SK-N-MC (cell line): ENCODE measurements at regions not wholly inside any gene's neighbourhood (a gene's known extent, or its start where the extent isn't known, plus 50 kb on each side); places are given as distances from the start of the nearest gene placed in this dataset.

Experiments used
- DNase-seq: peaks from one replicate; pipeline ENCODE4 v3.0.0-alpha.2; 2011; ENCODE audit warnings: low read depth, low spot score
- H3K27ac ChIP-seq: fragments of 200-600 bp; sonication (generic); 2 replicates; pipeline ENCODE4 v1.5.1; 2016; ENCODE audit warnings: mixed run types
- H3K36me3 ChIP-seq: fragments of 200-600 bp; sonication (generic); 2 replicates; pipeline ENCODE4 v1.6.1; 2017; ENCODE audit warnings: antibody characterized with exemption, low read length, mixed read lengths; ENCODE audit not compliant: insufficient read depth
- H3K4me3 ChIP-seq: fragments of 200-600 bp; sonication (generic); 2 replicates; pipeline ENCODE4 v1.5.1; 2016
- H3K9ac ChIP-seq: fragments of 200-600 bp; sonication (generic); 2 replicates; pipeline ENCODE4 v1.8.0; 2017; ENCODE audit warnings: mixed run types, mixed read lengths; ENCODE audit not compliant: insufficient read length
- H3K9me3 ChIP-seq: fragments of 200-600 bp; sonication (generic); 2 replicates; pipeline ENCODE4 v1.6.1; 2017; ENCODE audit warnings: low read depth, mild to moderate bottlenecking, antibody characterized with exemption, low read length, moderate library complexity, mixed read lengths
- EZH2 ChIP-seq: fragments of 200-600 bp; sonication (generic); IDR thresholded peaks from one replicate; pipeline ENCODE4 v1.6.1; 2017; ENCODE audit warnings: antibody characterized with exemption
- FOXP2 ChIP-seq: optimal IDR thresholded peaks from 2 replicates; pipeline ENCODE3; 2011; ENCODE audit warnings: mild to moderate bottlenecking, moderate library complexity; ENCODE audit not compliant: insufficient read depth; ENCODE audit errors: extremely low read length, control extremely low read depth
- POLR2AphosphoS5 ChIP-seq: IDR thresholded peaks from 2 replicates; pipeline ENCODE4 v1.6.1; 2012; ENCODE audit warnings: mild to moderate bottlenecking, low read depth, low read length, borderline replicate concordance

DNA sequence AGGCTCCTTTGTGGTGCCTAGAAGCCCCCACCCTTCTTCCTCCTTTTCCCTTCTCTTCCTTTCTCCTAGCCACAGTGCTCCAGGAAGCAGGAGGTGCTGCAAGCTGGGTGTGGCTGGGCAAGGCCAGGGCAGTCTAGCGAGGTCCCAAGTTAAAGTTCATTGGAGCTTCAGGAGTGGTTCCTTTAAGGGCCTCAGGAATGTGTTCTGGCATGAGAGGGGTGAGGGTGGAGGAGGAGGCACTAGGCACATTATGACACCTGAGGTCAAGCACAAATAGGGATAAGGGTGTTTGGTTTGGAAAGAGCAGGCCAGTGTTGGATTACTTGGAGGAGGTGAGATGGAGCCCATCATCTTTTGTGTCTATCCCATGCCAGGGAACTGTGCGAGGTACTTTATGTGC, 258.7 kb downstream of the TLE3 start:
- Histone ChIP-seq H3K36me3 (no peaks in the 10 kb centered on the region), H3K27ac (no peak overlapping the region), H3K9ac (no peak overlapping the region), H3K9me3 (no peaks in the 10 kb centered on the region), H3K4me3 (no peak overlapping the region)
- DNase-seq, result no peak
- TF ChIP-seq EZH2 (no peak), FOXP2 (no peak), POLR2AphosphoS5 (no peak)

DNA sequence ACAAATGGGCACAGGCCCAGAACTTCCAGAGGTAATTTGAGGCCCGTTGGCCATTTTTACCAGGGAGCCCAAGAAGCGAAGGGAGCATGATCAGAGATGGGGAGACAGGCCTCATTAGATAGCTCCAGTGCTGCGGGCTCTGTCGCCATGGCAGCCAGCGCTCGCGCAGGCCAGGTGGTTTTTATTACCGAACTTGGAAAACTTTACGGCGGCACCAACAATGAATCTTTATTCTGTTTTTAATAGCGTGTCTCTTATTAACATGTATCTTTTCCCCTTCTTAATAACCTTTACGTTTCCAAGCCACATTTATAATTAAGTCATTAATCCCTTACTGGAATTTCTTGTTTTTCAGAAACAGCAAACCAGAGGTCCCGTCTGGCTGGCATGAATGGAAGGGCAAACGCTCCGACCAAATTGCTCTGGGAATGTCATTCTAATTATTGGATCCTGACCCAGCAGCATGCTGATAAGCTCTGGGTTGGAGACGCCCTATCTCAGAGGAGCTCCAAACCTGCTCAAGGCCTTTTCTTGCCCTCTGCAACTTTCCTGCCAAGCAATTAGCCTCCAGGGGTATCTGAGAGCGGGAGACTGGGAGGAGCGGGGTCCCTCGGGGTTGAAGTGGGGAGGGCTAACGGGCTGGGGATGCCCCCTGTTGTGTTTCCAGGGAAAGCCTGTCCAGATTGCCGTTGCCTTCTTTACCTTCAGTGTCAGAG, 256.4 kb downstream of the TLE3 start:
- Histone ChIP-seq H3K36me3 (no peaks in the 10 kb centered on the region), H3K9me3 (no peaks in the 10 kb centered on the region), H3K9ac (no peak overlapping the region), H3K4me3 (peak overlapping the region; percentile 61), H3K27ac (no peak overlapping the region)
- TF ChIP-seq EZH2 (no peak), FOXP2 (no peak), POLR2AphosphoS5 (no peak)
- DNase-seq, result no peak

DNA sequence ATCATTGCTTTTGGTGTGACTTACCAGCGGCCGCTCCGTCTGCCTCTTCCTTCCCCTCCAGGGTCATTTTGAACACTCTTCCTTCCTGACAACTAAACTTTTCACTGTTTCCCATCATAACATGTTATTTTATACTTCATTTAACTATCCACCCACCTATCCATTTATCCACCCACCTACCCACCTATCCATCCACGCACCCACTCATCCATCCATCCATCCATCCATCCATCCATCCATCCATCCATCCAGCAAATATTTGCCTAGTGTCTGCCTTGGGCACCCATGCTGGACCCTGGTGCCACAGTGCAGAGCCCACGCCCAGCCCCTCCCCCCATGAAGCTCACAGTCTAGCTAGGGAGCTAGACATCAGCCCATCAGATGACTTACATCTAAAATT, 254.9 kb downstream of the TLE3 start:
- Histone ChIP-seq H3K36me3 (no peaks in the 10 kb centered on the region), H3K9ac (no peak overlapping the region), H3K4me3 (no peak overlapping the region), H3K27ac (no peak overlapping the region), H3K9me3 (no peaks in the 10 kb centered on the region)
- no peak for DNase-seq
- TF ChIP-seq FOXP2 (no peak), POLR2AphosphoS5 (no peak), EZH2 (no peak)

DNA sequence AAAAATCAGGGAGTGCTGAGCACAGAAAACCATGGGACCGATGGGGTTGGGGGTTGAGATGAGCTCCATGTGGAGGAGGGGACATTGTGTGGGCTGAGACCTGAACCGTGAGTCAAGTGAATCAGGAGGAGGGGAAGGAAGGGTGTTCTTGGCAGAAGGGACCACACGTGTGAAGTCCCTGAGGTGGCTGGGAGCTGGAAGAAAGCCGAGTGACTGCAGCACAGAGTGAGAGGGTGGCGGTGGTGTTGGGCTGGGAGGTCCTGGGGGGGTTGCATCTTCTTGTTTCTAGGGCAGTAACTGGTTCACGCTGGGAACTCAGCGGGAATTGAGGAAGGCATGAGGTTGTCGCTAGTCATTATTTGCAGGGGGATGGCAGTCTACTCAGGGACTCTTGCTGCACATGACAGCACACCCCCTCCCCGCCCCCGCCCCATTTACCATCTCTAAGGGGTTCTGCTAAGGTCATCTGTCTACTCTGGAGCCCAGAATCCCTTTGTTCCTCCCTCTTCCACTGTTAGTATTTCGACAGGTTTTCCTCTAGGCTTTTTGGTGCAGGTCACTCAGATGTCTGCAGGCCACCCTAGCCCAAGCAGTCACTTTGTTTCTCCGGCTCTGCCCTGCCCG, 254.3 kb downstream of the TLE3 start:
- TF ChIP-seq EZH2, result no peak
- no peak for TF ChIP-seq FOXP2
- TF ChIP-seq POLR2AphosphoS5, result no peak
- no peak overlapping the region for H3K27ac ChIP-seq
- H3K9ac ChIP-seq, result no peak overlapping the region
- DNase-seq, result no peak
- H3K36me3 ChIP-seq, result no peaks in the 10 kb centered on the region
- H3K4me3 ChIP-seq, result no peak overlapping the region
- H3K9me3 ChIP-seq, result no peaks in the 10 kb centered on the region

DNA sequence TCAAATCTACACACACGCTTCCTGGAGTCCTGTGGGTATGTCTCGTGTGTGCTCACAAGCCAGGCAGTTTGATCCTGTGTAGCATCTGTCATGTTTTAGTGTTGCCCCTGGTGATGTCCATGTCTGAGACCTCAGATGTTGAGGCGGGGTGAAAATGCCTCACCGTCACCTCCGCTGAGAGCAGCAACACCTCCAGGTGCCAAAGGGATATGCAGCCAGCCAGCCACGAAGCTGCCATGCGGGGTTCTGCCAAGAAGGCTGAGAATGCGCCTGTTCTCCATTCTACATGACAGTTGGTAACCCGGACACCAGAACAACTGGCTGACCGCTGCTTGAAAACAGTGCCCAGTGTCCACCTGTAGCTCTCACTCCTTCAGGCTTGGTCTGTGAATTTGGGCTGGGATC, 253.8 kb downstream of the TLE3 start:
- TF ChIP-seq EZH2 (no peak), FOXP2 (no peak), POLR2AphosphoS5 (no peak)
- Histone ChIP-seq H3K9ac (no peak overlapping the region), H3K36me3 (no peaks in the 10 kb centered on the region), H3K9me3 (no peaks in the 10 kb centered on the region), H3K27ac (no peak overlapping the region), H3K4me3 (no peak overlapping the region)
- no peak for DNase-seq

DNA sequence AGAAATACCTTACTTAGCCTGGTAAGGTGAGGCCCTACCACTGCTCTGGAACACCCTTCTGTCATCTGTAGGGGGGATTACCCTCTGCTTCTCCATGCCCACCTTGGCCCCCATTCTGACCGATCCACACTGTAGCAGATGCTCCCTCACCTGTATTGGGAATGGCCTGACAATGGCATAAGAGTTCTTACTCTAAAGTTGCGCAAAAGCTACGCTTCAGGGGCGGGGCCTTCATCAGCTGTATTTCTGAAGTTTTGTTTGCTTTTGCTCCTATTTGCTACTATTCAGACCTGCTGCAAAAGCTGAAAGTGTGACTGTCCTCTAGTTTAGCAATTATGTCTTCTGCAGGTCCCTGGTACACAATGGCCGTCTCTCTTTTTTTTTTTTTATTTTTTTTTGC, 252.6 kb downstream of the TLE3 start:
- no peaks in the 10 kb centered on the region for H3K36me3 ChIP-seq
- H3K27ac ChIP-seq, result no peak overlapping the region
- H3K9ac ChIP-seq, result no peak overlapping the region
- H3K4me3 ChIP-seq, result no peak overlapping the region
- no peak for DNase-seq
- no peaks in the 10 kb centered on the region for H3K9me3 ChIP-seq
- no peak for TF ChIP-seq FOXP2
- no peak for TF ChIP-seq POLR2AphosphoS5
- no peak for TF ChIP-seq EZH2

DNA sequence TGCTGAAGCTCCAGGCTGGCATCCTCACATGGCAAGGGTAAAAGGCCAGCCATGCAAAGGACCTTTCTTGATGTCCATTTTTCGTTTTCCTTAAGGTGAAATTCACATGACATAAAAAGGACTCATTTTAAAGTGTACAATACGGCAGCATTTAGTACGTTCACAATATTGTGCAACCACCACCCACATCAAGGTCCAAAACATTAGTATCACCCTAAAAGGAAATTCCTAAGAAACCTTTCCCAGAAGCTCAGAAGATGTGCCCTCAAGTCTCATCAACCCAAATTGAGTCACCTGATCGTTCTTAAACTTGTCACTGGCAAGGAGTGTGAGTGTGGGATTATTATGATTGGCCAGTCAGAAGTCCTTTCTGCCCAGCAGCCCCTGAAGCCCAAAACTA, 250.1 kb downstream of the TLE3 start:
- TF ChIP-seq EZH2 (no peak), POLR2AphosphoS5 (no peak), FOXP2 (no peak)
- Histone ChIP-seq H3K36me3 (no peaks in the 10 kb centered on the region), H3K27ac (no peak overlapping the region), H3K9ac (no peak overlapping the region), H3K4me3 (no peak overlapping the region), H3K9me3 (no peaks in the 10 kb centered on the region)
- no peak for DNase-seq

DNA sequence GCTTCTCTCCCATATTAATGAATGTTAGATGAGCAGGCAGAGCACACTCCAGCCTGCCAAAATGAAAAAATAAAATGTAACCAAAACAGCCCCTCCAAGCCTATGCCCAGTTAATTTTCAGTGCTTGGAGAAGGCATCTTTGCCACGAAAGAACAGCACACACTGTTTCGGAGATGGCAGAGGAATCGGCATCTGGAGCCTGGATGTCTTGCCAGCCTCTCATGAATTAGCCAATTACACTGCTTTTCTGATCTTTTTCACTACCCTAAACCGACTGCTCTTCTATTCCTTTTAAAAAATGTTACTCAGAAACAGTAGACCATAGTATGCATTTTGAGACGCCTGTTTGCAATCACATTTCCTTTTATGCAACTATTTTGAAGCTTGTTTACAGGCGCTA, 249.6 kb downstream of the TLE3 start:
- no peak overlapping the region for H3K9ac ChIP-seq
- H3K4me3 ChIP-seq, result no peak overlapping the region
- no peaks in the 10 kb centered on the region for H3K36me3 ChIP-seq
- TF ChIP-seq POLR2AphosphoS5 (no peak), FOXP2 (no peak), EZH2 (no peak)
- no peak for DNase-seq
- H3K27ac ChIP-seq, result no peak overlapping the region
- H3K9me3 ChIP-seq, result no peaks in the 10 kb centered on the region
